ENCODE measurements at regions not wholly inside any gene's neighbourhood (a gene's known extent, or its start where the extent isn't known, plus 50 kb on each side); places are given as distances from the start of the nearest gene placed in this dataset.

- H3K27me3 Mint-ChIP-seq (ENCODE audit: low read depth), result peaks cover 6% of the 10 kb centered on the region
- no peaks in the 10 kb centered on the region for H3K9me3 Mint-ChIP-seq
- H3K4me1 Mint-ChIP-seq, result peaks cover 64% of the 10 kb centered on the region
- peak overlapping the region; percentile 18 to 93 (median 90) for H3K27ac Mint-ChIP-seq
- TF ChIP-seq CTCF (IDR thresholded peaks at IDR 0.05; ENCODE audit: unreplicated experiment in 3 of 3), result no peak
- H3K36me3 Mint-ChIP-seq (ENCODE audit: low read depth), result no peaks in the 10 kb centered on the region
- peak overlapping the region in 2 of 3 experiments; percentile 5 to 12 for H3K4me3 Mint-ChIP-seq
These were observed 215.4 kb upstream of the RTL1 start for GRCh38 chr14:101118746-101119591.

GRCh38 chr14:101119830-101120571, 216.5 kb upstream of the RTL1 start:
- peaks cover 7% of the 10 kb centered on the region for H3K27me3 Mint-ChIP-seq (ENCODE audit: low read depth)
- TF ChIP-seq CTCF (IDR thresholded peaks at IDR 0.05; ENCODE audit: unreplicated experiment in 3 of 3), result no peak
- peaks cover 70% of the 10 kb centered on the region for H3K4me1 Mint-ChIP-seq
- no peaks in the 10 kb centered on the region for H3K9me3 Mint-ChIP-seq
- peak overlapping the region in 2 of 3 experiments; percentile 20 to 31 for H3K4me3 Mint-ChIP-seq
- H3K36me3 Mint-ChIP-seq (ENCODE audit: low read depth), result no peaks in the 10 kb centered on the region
- peak overlapping the region; percentile 85 to 93 (median 90) for H3K27ac Mint-ChIP-seq

- Mint-ChIP-seq H3K4me1 (peaks cover 71% of the 10 kb centered on the region), H3K27ac (peak overlapping the region; percentile 85 to 93 (median 92)), H3K4me3 (no peak overlapping the region), H3K36me3 (ENCODE audit: low read depth) (no peaks in the 10 kb centered on the region), H3K9me3 (no peaks in the 10 kb centered on the region), H3K27me3 (ENCODE audit: low read depth) (peaks cover 6% of the 10 kb centered on the region)
- TF ChIP-seq CTCF (IDR thresholded peaks at IDR 0.05; ENCODE audit: unreplicated experiment in 3 of 3), result no peak
These were observed 217.4 kb upstream of the RTL1 start for GRCh38 chr14:101120641-101121507.

GRCh38 chr14:101121508-101122139, 218.1 kb upstream of the RTL1 start:
- Mint-ChIP-seq H3K36me3 (ENCODE audit: low read depth) (no peaks in the 10 kb centered on the region), H3K4me3 (no peak overlapping the region), H3K27me3 (ENCODE audit: low read depth) (peaks cover 3% of the 10 kb centered on the region), H3K27ac (peak overlapping the region in 2 of 3 experiments; percentile 92 to 93), H3K9me3 (no peaks in the 10 kb centered on the region), H3K4me1 (peaks cover 71% of the 10 kb centered on the region)
- TF ChIP-seq CTCF (IDR thresholded peaks at IDR 0.05; ENCODE audit: unreplicated experiment in 3 of 3), result no peak

All from nephron (organoid).